ENCODE measurements at regions not wholly inside any gene's neighbourhood (a gene's known extent, or its start where the extent isn't known, plus 50 kb on each side); places are given as distances from the start of the nearest gene placed in this dataset.
"Not testable (repeated sequence)": the region's sequence is repeated elsewhere in the genome, so short reads cannot be mapped to it uniquely, and the experiment has no call there.

GRCh38 chr5:21573416-21574314, 1279.5 kb downstream of the CDH12 start:
- intact Hi-C loops (cut with micrococcal nuclease; ENCODE audit: unreplicated experiment) = no loop called here
- no peak overlapping the region for H3K4me2 ChIP-seq (ENCODE audit: control insufficient read depth, insufficient read depth)
- FAIRE-seq (no peak), DNase-seq (ENCODE audit: low read depth, low spot score) (no peak), ATAC-seq (no peak)
- H3K4me1 ChIP-seq (ENCODE audit: control insufficient read depth, insufficient read depth, low read length) = no peaks in the 10 kb centered on the region
- BruUV-seq (replicated peaks) = no TSS peak
- no peaks in the 10 kb centered on the region for H3K79me2 ChIP-seq (ENCODE audit: control insufficient read depth, insufficient read depth, low read length)
- ChIA-PET CTCF (no interaction called here), RAD21 (ENCODE audit: unreplicated experiment) (no interaction called here), SMC1A (ENCODE audit: uncharacterized antibody, unreplicated experiment) (no interaction called here), POLR2A (no interaction called here)
- H3K9ac ChIP-seq (ENCODE audit: control insufficient read depth, insufficient read depth, low read length) = no peak overlapping the region
- in situ Hi-C loops (cut with MboI) = no loop called here
- H3K4me3 ChIP-seq = no peak overlapping the region
- 19% methylated on average over 1 of the region's 1 CpG for WGBS (ENCODE audit: insufficient coverage, insufficient replicate concordance, low lambda C conversion rate, missing lambda C conversion rate)
- TF ChIP-seq TAF1 (IDR thresholded peaks at IDR 0.05; ENCODE audit: borderline replicate concordance, low read depth, low read length) (no peak), FOXK2 (IDR thresholded peaks at IDR 0.05) (no peak), PAX8 (IDR thresholded peaks at IDR 0.05) (no peak), GABPA (IDR thresholded peaks at IDR 0.05; ENCODE audit: low read depth) (no peak), CHD4 (IDR thresholded peaks at IDR 0.05) (no peak), JUND (IDR thresholded peaks at IDR 0.05; ENCODE audit: low read depth, low read length) (no peak)
- H4K20me1 ChIP-seq (ENCODE audit: control insufficient read depth, insufficient read depth) = no peaks in the 10 kb centered on the region
- H3K9me3 ChIP-seq (replicated peaks; ENCODE audit: control insufficient read depth, insufficient read depth, low read length) = no peaks in the 10 kb centered on the region
- H3K36me3 ChIP-seq (ENCODE audit: control insufficient read depth in 2 of 2, insufficient read depth in 2 of 2, low read length in 1 of 2) = no peaks in the 10 kb centered on the region
- no peak overlapping the region for H2AFZ ChIP-seq (ENCODE audit: control insufficient read depth, low read depth, low read length)
- H3K27me3 ChIP-seq (replicated peaks in 1 of 2; ENCODE audit: control insufficient read depth in 2 of 2, insufficient read depth in 2 of 2, low read length in 1 of 2) = no peaks in the 10 kb centered on the region
- H3K27ac ChIP-seq (ENCODE audit: control insufficient read depth, insufficient read depth) = no peak overlapping the region

GRCh38 chr5:21571196-21571595, 1281.9 kb downstream of the CDH12 start:
- H3K27me3 ChIP-seq (replicated peaks in 1 of 2; ENCODE audit: control insufficient read depth in 2 of 2, insufficient read depth in 2 of 2, low read length in 1 of 2); H2AFZ ChIP-seq (ENCODE audit: control insufficient read depth, low read depth, low read length); H3K4me2 ChIP-seq (ENCODE audit: control insufficient read depth, insufficient read depth); H3K9ac ChIP-seq (ENCODE audit: control insufficient read depth, insufficient read depth, low read length); DNase-seq (ENCODE audit: low read depth, low spot score); H3K9me3 ChIP-seq (replicated peaks; ENCODE audit: control insufficient read depth, insufficient read depth, low read length); SMC1A ChIA-PET (ENCODE audit: uncharacterized antibody, unreplicated experiment); RAD21 ChIA-PET (ENCODE audit: unreplicated experiment); POLR2A ChIA-PET; ATAC-seq; FAIRE-seq; H4K20me1 ChIP-seq (ENCODE audit: control insufficient read depth, insufficient read depth); H3K79me2 ChIP-seq (ENCODE audit: control insufficient read depth, insufficient read depth, low read length); BruUV-seq (replicated peaks); H3K4me3 ChIP-seq; intact Hi-C loops (cut with micrococcal nuclease; ENCODE audit: unreplicated experiment); CTCF ChIA-PET; H3K36me3 ChIP-seq (ENCODE audit: control insufficient read depth in 2 of 2, insufficient read depth in 2 of 2, low read length in 1 of 2); H3K4me1 ChIP-seq (ENCODE audit: control insufficient read depth, insufficient read depth, low read length); in situ Hi-C loops (cut with MboI); H3K27ac ChIP-seq (ENCODE audit: control insufficient read depth, insufficient read depth): not testable (repeated sequence)
- whole genome bisulfite sequencing (ENCODE audit: insufficient coverage, insufficient replicate concordance, low lambda C conversion rate, missing lambda C conversion rate) = 18% methylated on average over 1 of the region's 1 CpG

- FAIRE-seq; in situ Hi-C loops (cut with MboI); RAD21 ChIA-PET (ENCODE audit: unreplicated experiment); H3K27ac ChIP-seq (ENCODE audit: control insufficient read depth, insufficient read depth); H3K9ac ChIP-seq (ENCODE audit: control insufficient read depth, insufficient read depth, low read length); H3K27me3 ChIP-seq (replicated peaks in 1 of 2; ENCODE audit: control insufficient read depth in 2 of 2, insufficient read depth in 2 of 2, low read length in 1 of 2); DNase-seq (ENCODE audit: low read depth, low spot score); H4K20me1 ChIP-seq (ENCODE audit: control insufficient read depth, insufficient read depth); H3K36me3 ChIP-seq (ENCODE audit: control insufficient read depth in 2 of 2, insufficient read depth in 2 of 2, low read length in 1 of 2); H3K9me3 ChIP-seq (replicated peaks; ENCODE audit: control insufficient read depth, insufficient read depth, low read length); H3K4me3 ChIP-seq; H3K4me2 ChIP-seq (ENCODE audit: control insufficient read depth, insufficient read depth); H3K79me2 ChIP-seq (ENCODE audit: control insufficient read depth, insufficient read depth, low read length); POLR2A ChIA-PET; H3K4me1 ChIP-seq (ENCODE audit: control insufficient read depth, insufficient read depth, low read length); SMC1A ChIA-PET (ENCODE audit: uncharacterized antibody, unreplicated experiment); H2AFZ ChIP-seq (ENCODE audit: control insufficient read depth, low read depth, low read length); CTCF ChIA-PET; intact Hi-C loops (cut with micrococcal nuclease; ENCODE audit: unreplicated experiment); BruUV-seq (replicated peaks): not testable (repeated sequence)
- WGBS (ENCODE audit: insufficient coverage, insufficient replicate concordance, low lambda C conversion rate, missing lambda C conversion rate) = 64% methylated on average over 2 of the region's 2 CpGs
- peak; percentile 27; the same call in 1 of the 3 replicates for ATAC-seq
These were observed 1294.0 kb downstream of the CDH12 start for GRCh38 chr5:21559109-21559508.

Data from GM12878 (cell line).